GM21576 (cell line): ENCODE measurements at regions not wholly inside any gene's neighbourhood (a gene's known extent, or its start where the extent isn't known, plus 50 kb on each side); places are given as distances from the start of the nearest gene placed in this dataset.
"Not testable (repeated sequence)": the region's sequence is repeated elsewhere in the genome, so short reads cannot be mapped to it uniquely, and the experiment has no call there.

ENCODE experiments used
- ATAC-seq: cut with Tn5 transposase; IDR thresholded peaks from one replicate; pipeline ENCODE4 v1.9.1; 2021; ENCODE audit warnings: mild to moderate bottlenecking, moderate library complexity; ENCODE audit not compliant: unreplicated experiment

DNA sequence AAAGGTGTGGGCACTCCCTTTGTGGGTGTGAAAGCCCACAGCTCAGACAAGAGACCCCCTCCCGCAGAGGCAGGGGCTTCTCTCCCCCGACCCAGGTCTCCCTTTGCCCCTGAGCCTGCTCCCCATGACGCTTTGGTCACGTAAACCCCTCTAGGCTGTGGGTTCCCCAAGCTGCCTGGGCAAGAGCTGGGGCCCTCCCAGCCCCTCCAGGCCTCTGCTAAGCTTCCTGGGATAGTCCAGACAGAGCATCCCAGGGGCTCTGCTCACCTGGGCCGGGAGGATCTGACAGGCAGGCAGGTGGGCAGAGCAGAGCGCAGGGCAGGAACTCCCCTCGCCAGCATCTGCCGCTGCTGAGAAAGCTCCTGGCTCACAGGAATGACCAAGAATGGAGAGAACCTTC lies 177.3 kb downstream of the BANP start:
- ATAC-seq = no peak

DNA sequence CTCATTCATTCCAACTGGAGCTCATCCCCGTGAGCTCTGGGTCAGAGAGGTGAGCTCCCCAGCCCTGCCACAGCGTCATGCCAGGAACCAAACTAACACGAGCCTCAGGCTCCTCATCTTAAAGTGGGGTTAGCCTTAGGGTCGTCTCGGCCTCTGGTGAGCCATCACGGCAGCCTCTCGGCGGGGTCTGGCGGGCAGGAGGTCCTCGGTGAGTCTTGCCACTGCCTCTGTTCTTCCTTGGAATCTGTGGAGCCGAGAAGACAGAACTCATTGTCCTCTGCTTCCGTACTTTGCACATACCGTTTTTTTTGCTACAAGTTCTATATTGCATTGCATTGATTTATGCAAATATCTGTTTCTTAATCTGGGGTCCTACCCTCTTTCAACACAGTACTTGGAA lies 177.9 kb downstream of the BANP start:
- not testable (repeated sequence) for ATAC-seq

DNA sequence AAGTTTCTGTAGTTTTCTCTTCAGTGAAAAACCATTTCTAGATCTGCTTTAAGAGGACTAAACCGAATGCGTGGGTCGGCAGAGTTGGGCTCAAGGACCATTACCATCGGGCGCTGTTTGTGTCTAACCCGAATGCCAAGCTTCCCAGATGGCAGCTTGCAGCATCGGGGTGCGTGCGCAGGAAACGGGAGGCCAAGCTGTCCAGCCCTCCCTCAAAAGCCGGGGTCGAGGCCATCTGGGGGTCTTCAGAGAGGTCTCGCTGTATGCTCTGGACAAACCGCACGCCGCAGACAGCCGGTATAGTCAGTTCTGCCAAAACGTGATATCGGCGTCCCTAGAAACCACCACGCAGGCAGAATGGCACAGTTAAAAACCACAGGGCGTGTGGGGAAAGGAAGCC lies 178.8 kb downstream of the BANP start:
- ATAC-seq = no peak

DNA sequence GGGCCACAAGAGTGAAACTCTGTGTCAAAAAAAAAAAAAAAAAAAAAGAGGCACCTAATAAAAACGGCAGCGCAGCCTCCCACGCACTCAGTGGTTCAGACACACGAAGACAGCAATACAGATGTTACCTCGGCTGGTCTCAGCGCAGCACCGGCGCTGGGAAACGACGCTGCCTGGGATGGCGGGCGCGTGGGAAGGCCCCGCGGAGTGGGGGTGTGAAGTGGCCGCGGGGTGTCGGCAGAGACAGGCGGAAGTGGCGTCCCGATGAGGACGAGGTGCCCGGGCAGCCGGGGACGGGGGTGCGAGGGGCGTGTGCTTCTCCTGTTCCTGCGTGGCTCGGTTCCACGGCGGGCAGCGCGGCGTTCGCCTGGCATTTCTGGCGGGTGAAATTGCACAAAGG lies 179.4 kb downstream of the BANP start:
- ATAC-seq = no peak

DNA sequence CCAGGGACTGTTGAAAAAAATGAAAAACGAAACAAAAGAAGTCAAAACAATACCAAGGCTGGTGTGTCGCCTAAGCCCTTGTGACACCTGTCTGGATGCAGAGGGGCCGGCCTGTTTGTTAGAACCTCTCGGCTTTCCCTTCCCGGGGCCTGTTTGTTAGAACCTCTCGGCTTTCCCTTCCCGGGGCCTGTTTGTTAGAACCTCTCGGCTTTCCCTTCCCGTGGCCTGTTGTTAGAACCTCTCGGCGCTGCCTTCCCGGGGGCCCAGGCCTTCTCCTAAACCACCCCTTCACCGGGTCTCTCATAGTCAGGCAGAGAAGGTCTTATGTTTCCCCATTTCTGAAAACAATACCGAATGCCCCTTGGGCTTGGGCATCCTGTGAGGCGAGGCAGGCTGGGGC lies 180.0 kb downstream of the BANP start:
- no peak for ATAC-seq

DNA sequence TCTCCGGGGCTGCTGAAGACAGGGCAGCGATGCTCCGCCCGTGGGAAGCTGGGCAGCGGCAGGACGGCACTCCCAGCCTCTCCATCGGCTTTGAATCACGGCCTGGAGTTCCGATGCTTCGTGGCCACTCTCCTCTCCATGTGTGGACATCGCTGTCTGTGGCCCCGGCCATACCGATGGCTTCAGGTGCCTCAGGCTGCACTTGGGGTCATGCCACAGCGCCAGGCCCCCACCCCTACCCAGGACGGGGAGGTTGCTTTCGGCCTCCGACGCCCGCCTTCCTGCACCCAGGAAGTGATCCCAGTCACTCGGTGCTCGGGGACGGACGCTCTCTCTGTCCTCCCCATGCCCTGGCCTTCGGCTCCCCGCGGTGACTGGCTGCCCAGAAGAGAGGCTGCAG lies 180.7 kb downstream of the BANP start:
- ATAC-seq = no peak

DNA sequence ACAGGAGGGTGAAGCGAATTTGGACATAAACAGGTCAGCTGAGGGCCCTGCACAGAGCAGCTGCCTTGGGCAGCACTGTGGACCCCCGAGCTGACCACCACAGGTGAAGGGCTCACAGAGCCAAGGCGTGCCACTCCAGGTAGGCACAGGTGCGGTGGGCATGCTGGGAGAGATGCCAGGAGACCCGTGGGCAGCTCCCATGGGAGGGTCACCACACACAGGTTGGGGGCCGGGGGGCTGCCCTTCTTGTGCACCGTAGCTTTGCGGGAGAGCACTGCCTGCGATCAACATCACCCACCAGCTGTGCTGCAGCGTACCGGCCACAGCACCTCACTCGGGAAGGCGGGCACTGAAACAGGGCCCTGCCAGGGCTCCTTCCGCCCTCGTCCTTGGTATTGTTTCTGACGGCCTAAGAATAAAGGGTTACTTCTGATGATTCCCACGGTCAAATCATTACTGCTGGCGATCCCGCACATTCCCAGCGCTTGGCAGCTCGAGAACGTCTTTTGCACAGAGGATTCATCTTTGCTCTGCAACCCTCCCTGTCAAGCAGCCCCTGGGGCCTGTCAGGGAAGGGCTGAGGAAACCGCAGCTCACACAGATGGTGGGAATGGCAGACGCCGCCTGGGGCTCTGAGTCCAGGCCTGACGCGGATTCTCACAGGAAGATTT lies 181.7 kb downstream of the BANP start:
- ATAC-seq = no peak

DNA sequence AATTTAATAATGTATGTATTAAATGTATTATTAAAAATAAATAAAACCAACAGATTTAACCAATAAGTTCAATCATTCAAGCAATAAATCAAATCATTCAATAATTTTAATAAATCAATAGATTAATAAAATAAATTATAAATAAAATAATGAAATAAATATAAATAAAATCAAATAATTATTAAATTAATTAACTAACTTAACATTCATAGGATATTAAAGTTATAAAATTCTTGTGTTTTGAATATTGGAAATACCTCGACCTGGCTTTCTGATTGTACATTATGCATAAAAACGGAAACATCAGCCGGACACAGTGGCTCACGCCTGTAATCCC lies 182.2 kb downstream of the BANP start:
- ATAC-seq = no peak

DNA sequence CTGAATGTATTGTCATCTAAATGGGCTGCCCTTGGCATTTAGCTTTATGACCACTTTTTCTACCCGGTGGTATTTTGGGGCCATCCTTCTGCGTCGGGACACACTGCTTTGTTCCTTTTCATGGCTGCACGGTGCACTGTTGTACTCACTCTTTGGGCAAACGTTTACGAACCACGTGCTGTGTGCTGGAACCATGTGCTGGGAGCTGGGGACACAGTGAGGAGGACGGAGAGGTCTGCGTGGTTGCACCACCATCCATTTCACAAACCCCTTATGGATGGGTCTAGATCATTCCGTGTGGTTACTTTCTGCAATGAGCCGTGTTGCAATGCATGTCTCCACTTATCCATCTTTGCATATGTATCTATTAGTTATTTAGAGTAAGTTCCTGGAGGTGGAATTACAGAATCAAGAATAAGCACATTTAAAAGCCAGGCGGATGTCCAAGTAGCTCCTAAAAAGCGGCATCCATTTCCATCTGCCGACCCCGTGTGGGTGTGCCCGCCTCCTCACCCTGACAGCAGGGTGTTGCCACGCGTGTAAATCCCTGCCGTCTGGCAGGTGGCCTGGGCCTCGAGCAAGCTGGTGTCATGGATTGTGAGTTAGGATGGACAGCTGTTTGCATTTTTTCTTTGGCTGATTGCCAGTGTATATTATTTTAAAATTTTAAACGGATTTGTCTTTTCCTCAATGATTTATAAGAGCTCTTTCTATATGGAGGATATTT lies 183.1 kb downstream of the BANP start:
- ATAC-seq = not testable (repeated sequence)

DNA sequence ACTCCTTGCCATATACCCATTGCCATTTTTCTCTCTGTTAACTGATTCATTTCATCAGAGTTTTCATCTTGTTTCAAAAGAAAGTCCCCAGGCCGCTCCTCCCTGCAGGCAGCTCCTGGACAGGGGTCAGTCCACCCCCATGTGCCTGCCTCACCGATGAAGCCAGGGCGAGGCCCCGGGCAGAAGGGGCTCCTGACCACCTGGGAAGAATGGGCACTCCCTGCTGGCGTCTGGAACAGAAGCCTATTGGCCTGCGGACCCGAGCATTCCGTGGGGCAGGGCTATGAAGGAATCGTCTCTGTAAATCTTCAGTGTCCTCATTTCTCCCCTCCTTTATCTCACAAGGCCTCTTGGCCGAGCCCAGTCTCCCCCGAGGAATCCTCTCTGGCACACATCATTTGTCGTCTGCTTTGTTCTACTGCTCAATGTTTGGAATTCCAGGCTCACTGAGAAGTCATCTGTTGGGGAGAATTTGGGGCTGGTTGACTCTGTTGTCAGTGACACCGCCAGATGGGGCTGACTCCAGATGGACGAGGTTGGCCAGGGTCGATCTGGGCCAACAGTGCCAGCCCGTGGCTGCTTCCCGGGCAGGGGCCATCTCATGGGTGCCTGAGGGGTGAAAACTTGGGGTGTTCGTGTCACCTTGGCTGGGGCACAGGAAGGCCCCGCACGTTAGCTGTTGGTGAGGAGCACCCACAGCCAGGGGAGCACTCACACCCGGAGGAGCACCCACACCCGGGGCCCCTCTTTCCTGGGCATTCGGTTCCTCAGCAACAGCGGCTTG lies 183.9 kb downstream of the BANP start:
- ATAC-seq = not testable (repeated sequence)

DNA sequence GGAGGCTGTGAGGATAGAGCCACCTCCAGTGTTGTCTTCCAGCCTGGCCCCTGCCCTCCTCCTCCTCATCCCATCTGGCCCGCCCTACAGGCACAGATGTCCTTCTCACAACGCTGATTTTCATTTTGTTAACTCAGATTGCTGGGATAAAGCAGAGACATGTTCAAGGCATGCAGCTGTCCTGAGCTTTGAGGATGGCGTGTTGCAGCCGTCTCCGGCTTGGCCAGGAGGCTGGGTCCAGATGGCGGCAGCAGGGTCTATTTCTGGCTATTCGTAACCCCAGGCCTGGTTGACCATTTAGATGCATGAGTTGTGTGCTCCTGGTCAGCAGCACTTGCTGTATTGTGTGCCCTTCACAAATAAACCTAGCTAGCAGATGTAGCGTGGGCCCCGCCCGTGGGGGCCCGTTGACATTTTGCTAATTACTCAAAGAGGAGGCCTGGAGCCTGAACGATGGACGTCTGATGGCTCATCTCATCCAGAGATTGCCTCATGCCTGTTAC lies 185.0 kb downstream of the BANP start:
- ATAC-seq = not testable (repeated sequence)

DNA sequence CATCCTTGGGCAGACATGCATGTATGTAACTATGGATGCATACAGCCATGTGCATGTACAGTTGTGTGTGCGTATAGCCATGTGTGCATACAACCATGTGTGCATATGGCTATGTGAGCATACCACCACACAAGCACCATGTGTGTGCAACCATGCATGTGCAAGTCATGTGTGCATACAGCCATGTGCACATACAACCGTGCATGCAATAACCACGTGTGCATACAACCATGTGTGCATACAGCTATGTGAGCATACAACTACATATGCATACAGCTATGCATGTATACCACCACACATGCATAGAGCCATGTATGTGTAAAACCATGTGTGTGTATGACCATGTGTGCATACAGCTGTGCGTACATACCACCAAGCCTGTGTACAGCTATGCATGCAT lies 185.7 kb downstream of the BANP start:
- not testable (repeated sequence) for ATAC-seq

DNA sequence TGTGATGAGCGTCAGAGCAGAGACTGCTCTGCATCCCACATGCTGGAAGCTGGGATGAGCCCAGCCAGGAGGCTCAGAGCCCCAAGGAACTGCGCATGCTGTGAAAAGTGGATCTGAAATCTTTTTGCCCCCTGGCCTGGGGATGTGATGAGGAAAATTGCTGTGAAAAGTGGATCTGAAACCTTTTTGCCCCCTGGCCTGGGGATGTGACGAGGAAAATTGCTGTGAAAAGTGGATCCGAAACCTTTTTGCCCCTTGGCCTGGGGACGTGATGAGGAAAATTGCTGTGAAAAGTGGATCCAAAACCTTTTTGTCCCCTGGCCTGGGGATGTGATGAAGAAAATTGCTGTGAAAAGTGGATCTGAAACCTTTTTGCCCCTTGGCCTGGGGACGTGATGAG lies 187.9 kb downstream of the BANP start:
- ATAC-seq = not testable (repeated sequence)

DNA sequence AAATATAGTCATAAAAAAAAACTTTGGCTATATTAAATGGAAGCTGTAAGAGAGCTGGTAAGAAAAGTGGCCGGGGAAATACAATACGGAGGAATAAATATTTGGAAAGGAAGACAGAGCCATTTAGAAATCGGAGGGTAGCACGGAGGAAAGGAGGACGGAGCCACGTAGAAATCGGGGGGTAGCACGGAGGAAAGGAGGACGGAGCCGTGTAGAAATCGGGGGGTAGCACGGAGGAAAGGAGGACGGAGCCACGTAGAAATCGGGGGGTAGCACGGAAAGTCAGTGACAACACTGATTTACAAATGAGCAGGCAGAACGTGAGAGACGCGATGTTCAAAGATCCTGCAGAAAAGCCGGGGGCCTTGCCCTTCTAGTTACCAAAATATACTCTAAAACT lies 189.0 kb downstream of the BANP start:
- ATAC-seq = not testable (repeated sequence)

DNA sequence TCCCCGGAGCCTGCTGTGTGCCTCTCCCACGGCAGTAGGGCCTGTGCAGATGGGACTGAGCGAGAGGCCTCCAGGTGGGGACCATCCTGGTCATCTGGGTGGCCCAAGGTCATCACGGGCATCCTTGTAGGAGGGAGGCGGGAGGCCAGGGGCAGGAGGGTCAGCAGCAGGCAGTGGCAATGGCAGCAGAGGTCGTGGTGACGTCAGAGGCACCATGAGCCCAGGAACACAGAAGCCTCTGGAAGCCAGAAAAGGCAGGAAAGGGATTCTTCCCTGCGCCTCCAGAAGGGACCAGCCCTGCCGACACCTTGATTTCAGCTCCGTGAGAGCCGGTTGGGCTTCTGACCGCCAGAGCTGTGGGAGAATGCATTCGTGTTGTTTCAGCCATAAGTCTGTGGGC lies 190.3 kb downstream of the BANP start:
- ATAC-seq = no peak

DNA sequence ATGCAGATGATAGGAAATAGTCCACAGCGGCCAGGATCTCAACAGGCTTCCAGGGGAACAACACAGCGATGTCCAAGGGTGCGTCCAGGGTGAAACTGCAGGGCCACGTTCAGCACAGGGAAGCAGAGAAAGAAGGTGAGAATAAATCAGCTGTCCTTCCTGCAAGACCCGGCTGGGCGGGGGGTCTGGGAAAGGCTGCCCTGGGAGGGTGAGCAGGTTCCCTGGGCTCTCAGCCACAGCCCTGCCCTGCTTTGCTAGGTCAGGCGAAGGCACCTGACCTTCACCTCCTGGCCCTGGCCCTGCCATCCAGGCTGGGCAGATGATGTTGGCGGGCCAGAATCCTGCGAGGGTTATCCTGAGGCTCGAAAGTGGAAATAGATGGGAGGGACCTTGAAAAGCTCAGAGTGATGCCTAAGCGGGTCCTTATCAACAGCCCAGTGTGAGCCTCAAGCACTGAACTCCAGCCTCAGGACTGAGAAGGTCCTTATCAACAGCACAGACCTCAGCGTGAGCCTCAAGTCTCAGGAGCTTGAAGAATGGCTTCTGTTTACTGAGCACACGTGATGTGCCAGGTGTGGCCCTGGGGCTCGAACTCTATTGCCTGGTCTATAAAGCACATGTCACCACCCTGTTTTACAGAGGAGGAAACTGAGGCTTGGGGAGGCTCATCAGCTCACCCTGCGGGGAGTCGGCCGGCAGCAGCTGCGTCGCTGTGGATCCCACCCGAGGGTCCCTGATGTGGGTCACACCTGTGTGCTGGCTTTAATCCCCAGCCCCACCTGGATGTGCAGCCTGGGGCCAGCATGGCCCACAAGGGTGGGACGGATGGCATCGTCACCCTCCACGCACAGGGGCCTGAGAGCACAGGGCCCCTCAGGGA lies 191.1 kb downstream of the BANP start:
- ATAC-seq = not testable (repeated sequence)

DNA sequence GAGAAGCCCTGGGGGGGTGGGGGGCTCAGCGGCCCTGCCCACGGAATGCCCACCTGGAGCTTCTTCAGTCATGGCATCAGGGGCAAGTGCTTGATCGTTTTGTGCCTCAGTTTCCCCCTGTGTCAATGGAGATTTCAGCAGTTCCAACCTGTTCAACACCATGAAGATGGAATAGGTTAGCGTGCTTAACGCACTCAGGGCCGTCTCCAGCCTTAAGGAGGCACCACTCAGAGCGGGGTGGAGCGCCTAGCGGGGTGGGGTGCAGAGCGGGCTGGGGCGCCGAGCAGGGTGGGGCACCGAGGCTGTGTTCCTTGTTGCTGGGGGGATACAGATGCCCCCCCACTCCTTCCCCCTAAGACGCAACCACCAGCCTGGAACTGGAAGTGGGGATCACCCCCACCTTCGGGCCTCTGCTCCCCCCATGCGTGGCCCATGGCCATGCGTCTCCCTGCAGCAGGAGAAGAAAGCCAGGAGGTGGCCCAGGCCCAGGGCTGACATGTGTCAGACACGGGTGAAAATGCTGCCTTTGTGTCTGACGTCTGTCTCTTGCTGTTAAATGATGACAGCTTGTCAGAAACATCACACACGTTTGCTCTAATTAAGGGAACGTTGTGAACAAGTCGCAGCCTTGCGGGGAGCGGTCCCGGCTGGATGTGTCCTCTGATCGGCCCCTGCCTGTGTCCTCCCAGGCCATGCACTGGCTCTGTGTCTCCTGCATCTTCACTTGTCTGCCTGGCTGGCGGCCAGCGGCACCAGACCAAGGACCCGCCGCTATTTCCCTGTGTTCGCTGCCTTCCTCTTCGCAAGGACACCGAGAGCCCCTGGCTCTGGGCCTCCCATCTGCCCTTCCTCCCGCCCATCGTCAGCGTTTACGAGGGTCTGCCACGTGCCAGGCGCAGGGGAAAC lies 192.1 kb downstream of the BANP start:
- ATAC-seq = not testable (repeated sequence)

DNA sequence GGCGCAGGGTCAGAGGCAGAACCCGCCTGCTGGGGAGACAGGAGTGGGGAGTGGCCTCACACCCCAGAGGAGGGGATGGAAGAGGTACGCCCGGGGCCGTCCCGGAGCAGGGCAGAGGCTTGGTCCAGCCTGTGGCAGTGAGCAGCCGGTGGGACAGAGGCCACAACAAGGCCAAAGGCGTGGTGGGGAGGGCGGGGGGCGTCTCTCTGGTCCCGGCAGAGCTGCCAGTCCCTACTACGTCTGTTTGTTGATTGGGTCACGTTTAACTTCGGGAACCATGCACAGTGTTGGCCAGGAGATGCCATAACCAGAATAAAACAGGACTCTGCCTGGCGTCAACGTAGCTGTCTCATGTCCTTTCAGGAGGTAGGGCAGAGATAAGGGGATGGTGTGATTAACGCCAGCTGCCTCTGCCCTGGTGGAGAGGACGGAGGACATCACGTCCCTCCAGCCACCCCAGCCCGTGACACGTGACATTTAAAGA lies 192.8 kb downstream of the BANP start:
- no peak for ATAC-seq

DNA sequence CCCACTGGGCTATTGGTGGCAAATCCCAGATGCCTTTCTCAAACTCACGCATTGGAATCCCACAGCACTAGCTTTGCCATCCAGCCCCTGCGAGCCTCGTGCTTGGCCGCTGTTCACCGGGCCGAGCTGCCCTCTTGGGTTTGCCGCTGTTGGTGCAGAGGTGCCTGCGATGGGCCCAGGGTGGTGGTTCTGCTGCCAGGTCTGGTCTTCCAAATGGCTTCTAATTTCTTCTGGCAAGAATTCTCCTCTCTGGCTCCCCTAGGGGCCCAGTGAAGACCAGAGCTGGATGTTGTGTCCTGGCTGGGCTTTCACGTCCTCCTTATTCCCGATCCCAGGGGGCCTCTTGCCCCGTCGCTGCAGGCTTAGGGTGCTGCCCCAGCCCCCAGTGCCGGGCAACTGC lies 194.1 kb downstream of the BANP start:
- not testable (repeated sequence) for ATAC-seq
